H9 (cell line): ENCODE measurements at regions not wholly inside any gene's neighbourhood (a gene's known extent, or its start where the extent isn't known, plus 50 kb on each side); places are given as distances from the start of the nearest gene placed in this dataset.

Source experiments
- DNase-seq: peaks from one replicate; pipeline ENCODE4 v3.0.0-alpha.2; 2017
- H2AFZ ChIP-seq: one replicate; pipeline ENCODE4 v1.6.1; 2013; ENCODE audit warnings: mild to moderate bottlenecking, low read length, control low read depth, moderate library complexity
- H2AK5ac ChIP-seq: 2 replicates; pipeline ENCODE4 v1.6.1; 2013; ENCODE audit warnings: low read length, control low read depth, mixed read lengths; ENCODE audit not compliant: insufficient read length
- H2BK120ac ChIP-seq: one replicate; pipeline ENCODE4 v1.6.1; 2013; ENCODE audit warnings: low read depth, mild to moderate bottlenecking, low read length, control low read depth, inconsistent platforms; ENCODE audit not compliant: poor library complexity, severe bottlenecking
- H2BK12ac ChIP-seq: 2 replicates; pipeline ENCODE4 v1.6.1; 2013; ENCODE audit warnings: low read length, control low read depth, mixed read lengths, low read depth; ENCODE audit not compliant: insufficient read length
- H2BK15ac ChIP-seq: 2 replicates; pipeline ENCODE4 v1.6.1; 2013; ENCODE audit warnings: low read depth, low read length, control low read depth
- H2BK20ac ChIP-seq: one replicate; pipeline ENCODE4 v1.6.1; 2013; ENCODE audit warnings: low read depth, mild to moderate bottlenecking, low read length, control low read depth, inconsistent platforms; ENCODE audit not compliant: poor library complexity, severe bottlenecking
- H2BK5ac ChIP-seq: 2 replicates; pipeline ENCODE4 v1.6.1; 2013; ENCODE audit warnings: low read length, control low read depth, mixed read lengths; ENCODE audit not compliant: insufficient read length
- H3K14ac ChIP-seq: 2 replicates; pipeline ENCODE4 v1.6.1; 2013; ENCODE audit warnings: low read length, control low read depth; ENCODE audit not compliant: insufficient read depth
- H3K18ac ChIP-seq: 2 replicates; pipeline ENCODE4 v1.6.1; 2013; ENCODE audit warnings: low read depth, mild to moderate bottlenecking, mixed read lengths, low read length, control low read depth; ENCODE audit not compliant: insufficient read length
- H3K23ac ChIP-seq: 2 replicates; pipeline ENCODE4 v1.6.1; 2013; ENCODE audit warnings: low read length, control low read depth, mixed read lengths, low read depth; ENCODE audit not compliant: insufficient read length
- H3K23me2 ChIP-seq: 2 replicates; pipeline ENCODE4 v1.6.1; 2013; ENCODE audit warnings: low read depth, mild to moderate bottlenecking, mixed read lengths, low read length, control low read depth; ENCODE audit not compliant: insufficient read length, poor library complexity, severe bottlenecking
- H3K27ac ChIP-seq: 2 replicates; pipeline ENCODE4 v1.5.1; 2013; ENCODE audit warnings: low read length, control low read depth, mixed read lengths, low read depth; ENCODE audit not compliant: insufficient read length
- H3K27me3 ChIP-seq: 2 replicates; pipeline ENCODE4 v1.6.1; 2013; ENCODE audit warnings: low read length, control low read depth, inconsistent platforms; ENCODE audit not compliant: insufficient read depth
- H3K4ac ChIP-seq: 2 replicates; pipeline ENCODE4 v1.6.1; 2013; ENCODE audit warnings: low read depth, mild to moderate bottlenecking, control low read depth, inconsistent platforms, low read length, moderate library complexity
- H3K4me1 ChIP-seq: 2 replicates; pipeline ENCODE4 v1.6.1; 2013; ENCODE audit warnings: low read length, control low read depth, inconsistent platforms; ENCODE audit not compliant: insufficient read depth
- H3K4me2 ChIP-seq: 2 replicates; pipeline ENCODE4 v1.6.1; 2013; ENCODE audit warnings: low read length, control low read depth, mixed read lengths; ENCODE audit not compliant: insufficient read length, insufficient read depth
- H3K56ac ChIP-seq: 2 replicates; pipeline ENCODE4 v1.6.1; 2013; ENCODE audit warnings: low read depth, mild to moderate bottlenecking, mixed read lengths, low read length, control low read depth; ENCODE audit not compliant: insufficient read length
- H3K79me1 ChIP-seq: 2 replicates; pipeline ENCODE4 v1.6.1; 2013; ENCODE audit warnings: low read depth, mild to moderate bottlenecking, moderate library complexity, low read length, control low read depth, inconsistent platforms; ENCODE audit not compliant: insufficient read depth, poor library complexity, severe bottlenecking
- H3K79me2 ChIP-seq: 2 replicates; pipeline ENCODE4 v1.6.1; 2013; ENCODE audit warnings: low read length, control low read depth, inconsistent platforms; ENCODE audit not compliant: insufficient read depth
- H3K9ac ChIP-seq: 2 replicates; pipeline ENCODE4 v1.6.1; 2013; ENCODE audit warnings: low read length, control low read depth, mixed read lengths; ENCODE audit not compliant: insufficient read length; ENCODE audit errors: extremely low read depth
- H3K9me3 ChIP-seq: one replicate; pipeline ENCODE4 v1.6.1; 2013; ENCODE audit warnings: low read depth, low read length, inconsistent platforms; ENCODE audit not compliant: control insufficient read depth
- H3T11ph ChIP-seq: one replicate; pipeline ENCODE4 v1.6.1; 2013; ENCODE audit warnings: mild to moderate bottlenecking, low read length, control low read depth, inconsistent platforms
- H4K20me1 ChIP-seq: one replicate; pipeline ENCODE4 v1.6.1; 2013; ENCODE audit not compliant: control insufficient read depth, insufficient read length, insufficient read depth
- H4K5ac ChIP-seq: 2 replicates; pipeline ENCODE4 v1.6.1; 2013; ENCODE audit warnings: low read depth, mild to moderate bottlenecking, mixed read lengths, low read length, control low read depth; ENCODE audit not compliant: insufficient read length
- H4K8ac ChIP-seq: replicated peaks from 2 replicates; pipeline ENCODE4 v1.6.1; 2013; ENCODE audit warnings: low read length, control low read depth, mixed read lengths, low read depth; ENCODE audit not compliant: insufficient read length
- H4K91ac ChIP-seq: 2 replicates; pipeline ENCODE4 v1.6.1; 2013; ENCODE audit warnings: low read depth, mild to moderate bottlenecking, moderate library complexity, mixed read lengths, low read length, control low read depth; ENCODE audit not compliant: insufficient read length
- H3K27ac Mint-ChIP-seq, 3 experiments: 2 replicates in 2 of 3; 3 replicates in 1 of 3; pipeline ENCODE4 v1.8.0; 2020 to 2021; ENCODE audit warnings: mixed read lengths in 3 of 3, mild to moderate bottlenecking in 1 of 3, moderate library complexity in 1 of 3
- H3K27me3 Mint-ChIP-seq: 2 replicates; pipeline ENCODE4 v1.8.0; 2021; ENCODE audit warnings: low read depth, mild to moderate bottlenecking, moderate library complexity, mixed read lengths
- H3K36me3 Mint-ChIP-seq, 3 experiments: 2 replicates in 2 of 3; 3 replicates in 1 of 3; pipeline ENCODE4 v1.8.0; 2020 to 2021; ENCODE audit warnings: low read depth in 3 of 3, mixed read lengths in 3 of 3; ENCODE audit not compliant: insufficient read depth in 1 of 3
- H3K4me1 Mint-ChIP-seq, 2 experiments: 2 replicates each; pipeline ENCODE4 v1.8.0; 2020; ENCODE audit warnings: mixed read lengths in 2 of 2
- H3K4me3 Mint-ChIP-seq, 2 experiments: 2 replicates in 1 of 2; 3 replicates in 1 of 2; pipeline ENCODE4 v1.8.0; 2020 to 2021; ENCODE audit warnings: mild to moderate bottlenecking in 2 of 2, mixed read lengths in 2 of 2, moderate library complexity in 1 of 2
- H3K9me3 Mint-ChIP-seq, 2 experiments: 2 replicates in 1 of 2; 3 replicates in 1 of 2; pipeline ENCODE4 v1.8.0; 2020; ENCODE audit warnings: mild to moderate bottlenecking in 2 of 2, mixed read lengths in 2 of 2, moderate library complexity in 1 of 2
- CTCF ChIP-seq: fragments of 200-600 bp; sonication (generic); conservative IDR thresholded peaks from 3 replicates; pipeline ENCODE4 v1.8.0; 2021; ENCODE audit warnings: antibody characterized with exemption, mild to moderate bottlenecking
- WGBS: extraction: QIAGEN DNeasy Blood & Tissue Kit; methylation state at CpG from one replicate; pipeline ENCODE4 v1.1.7; 2013; ENCODE audit warnings: missing lambda C conversion rate, low lambda C conversion rate, mixed read lengths; ENCODE audit not compliant: insufficient read length; ENCODE audit errors: extremely low coverage; 5-methylcytosine and 5-hydroxymethylcytosine counted together

- Histone ChIP-seq H3K4me1 (no peaks in the 10 kb centered on the region), H2BK12ac (no peak overlapping the region), H2BK20ac (no peak overlapping the region), H4K5ac (no peak overlapping the region), H2AK5ac (no peak overlapping the region), H4K91ac (no peak overlapping the region), H4K8ac (no peak overlapping the region), H3K14ac (no peak overlapping the region), H3K23me2 (no peaks in the 10 kb centered on the region), H3K4ac (no peak overlapping the region), H3K27me3 (no peaks in the 10 kb centered on the region), H3K9ac (no peak overlapping the region), H2AFZ (no peak overlapping the region), H3K23ac (no peak overlapping the region), H3K79me2 (no peaks in the 10 kb centered on the region), H2BK5ac (no peak overlapping the region), H3T11ph (no peak overlapping the region), H3K56ac (no peak overlapping the region), H3K18ac (no peak overlapping the region), H2BK15ac (no peak overlapping the region), H4K20me1 (no peaks in the 10 kb centered on the region), H3K4me2 (no peak overlapping the region), H3K79me1 (no peaks in the 10 kb centered on the region), H3K9me3 (no peaks in the 10 kb centered on the region), H3K27ac (no peak overlapping the region), H2BK120ac (no peak overlapping the region)
- Mint-ChIP-seq H3K4me1 (peaks cover 5 to 10% of the 10 kb centered on the region in 2 experiments; a peak in 3 of 4 replicates), H3K27me3 (peaks cover 13% of the 10 kb centered on the region), H3K4me3 (no peak overlapping the region), H3K9me3 (no peaks in the 10 kb centered on the region), H3K36me3 (no peaks in the 10 kb centered on the region), H3K27ac (no peak overlapping the region)
- no peak; the same call in 2 of the 3 replicates for TF ChIP-seq CTCF
- WGBS, result no CpG with 5 or more reads among the region's 4 CpGs
- no peak for DNase-seq
These were observed 127.7 kb upstream of the ZNF536 start for GRCh38 chr19:30244533-30244932.
